GM12874 (cell line): ENCODE measurements at regions not wholly inside any gene's neighbourhood (a gene's known extent, or its start where the extent isn't known, plus 50 kb on each side); places are given as distances from the start of the nearest gene placed in this dataset.

Experiments used
- TF ChIP-seq, protein P1 (sequence below): IDR thresholded peaks from 2 replicates; pipeline ENCODE4 v1.5.1; 2011; ENCODE audit warnings: low read depth, mild to moderate bottlenecking, control low read depth, low read length, moderate library complexity; ENCODE audit not compliant: insufficient read depth

GRCh38 chr10:109633846-109634245 is 289.5 kb downstream of the XPNPEP1 start:
- TF ChIP-seq, protein P1, sequence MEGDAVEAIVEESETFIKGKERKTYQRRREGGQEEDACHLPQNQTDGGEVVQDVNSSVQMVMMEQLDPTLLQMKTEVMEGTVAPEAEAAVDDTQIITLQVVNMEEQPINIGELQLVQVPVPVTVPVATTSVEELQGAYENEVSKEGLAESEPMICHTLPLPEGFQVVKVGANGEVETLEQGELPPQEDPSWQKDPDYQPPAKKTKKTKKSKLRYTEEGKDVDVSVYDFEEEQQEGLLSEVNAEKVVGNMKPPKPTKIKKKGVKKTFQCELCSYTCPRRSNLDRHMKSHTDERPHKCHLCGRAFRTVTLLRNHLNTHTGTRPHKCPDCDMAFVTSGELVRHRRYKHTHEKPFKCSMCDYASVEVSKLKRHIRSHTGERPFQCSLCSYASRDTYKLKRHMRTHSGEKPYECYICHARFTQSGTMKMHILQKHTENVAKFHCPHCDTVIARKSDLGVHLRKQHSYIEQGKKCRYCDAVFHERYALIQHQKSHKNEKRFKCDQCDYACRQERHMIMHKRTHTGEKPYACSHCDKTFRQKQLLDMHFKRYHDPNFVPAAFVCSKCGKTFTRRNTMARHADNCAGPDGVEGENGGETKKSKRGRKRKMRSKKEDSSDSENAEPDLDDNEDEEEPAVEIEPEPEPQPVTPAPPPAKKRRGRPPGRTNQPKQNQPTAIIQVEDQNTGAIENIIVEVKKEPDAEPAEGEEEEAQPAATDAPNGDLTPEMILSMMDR: no peak

DNA sequence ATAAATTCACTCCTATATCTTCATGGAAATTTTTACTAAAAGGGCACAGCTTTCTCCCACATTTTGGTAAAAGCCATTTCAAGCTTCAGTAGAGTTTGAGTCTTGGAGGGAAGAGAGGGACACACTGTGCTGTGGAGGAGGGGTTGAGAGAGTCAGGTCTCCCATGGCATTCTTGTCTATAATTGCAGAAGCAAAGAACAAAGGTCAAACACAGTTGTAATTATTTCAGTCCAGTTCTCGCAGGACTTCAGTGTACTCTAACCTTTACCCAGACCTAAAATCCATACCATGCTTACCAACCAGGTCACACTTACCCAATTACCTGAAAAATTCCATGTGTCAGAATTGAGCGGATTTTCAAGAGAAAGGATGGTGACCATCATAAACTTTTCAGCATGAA is 298.4 kb downstream of the XPNPEP1 start:
- TF ChIP-seq, protein P1: no peak

DNA sequence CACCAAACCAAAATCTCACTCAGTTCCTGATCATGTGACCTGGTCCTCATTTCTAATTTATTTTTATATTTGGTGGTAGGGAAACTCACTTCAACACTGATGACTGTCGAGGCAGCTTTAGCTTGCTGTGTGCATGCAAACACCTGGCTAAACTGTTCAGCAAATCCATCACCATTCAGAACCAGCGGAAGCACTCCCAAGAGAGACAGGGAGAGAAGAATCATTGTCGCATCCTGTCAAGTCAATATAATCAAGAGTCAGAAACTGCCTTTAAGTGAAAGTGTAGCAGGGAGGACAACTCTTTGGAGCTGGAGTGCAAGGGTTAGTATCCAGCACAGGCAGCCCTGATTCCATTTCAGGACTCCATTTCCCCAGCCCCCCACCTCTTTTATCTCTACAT is 300.7 kb downstream of the XPNPEP1 start:
- TF ChIP-seq, protein P1: no peak

GRCh38 chr10:109620396-109620795 is 302.9 kb downstream of the XPNPEP1 start:
- TF ChIP-seq, protein P1: no peak

GRCh38 chr10:109619914-109620313 is 303.4 kb downstream of the XPNPEP1 start:
- TF ChIP-seq, protein P1: no peak

DNA sequence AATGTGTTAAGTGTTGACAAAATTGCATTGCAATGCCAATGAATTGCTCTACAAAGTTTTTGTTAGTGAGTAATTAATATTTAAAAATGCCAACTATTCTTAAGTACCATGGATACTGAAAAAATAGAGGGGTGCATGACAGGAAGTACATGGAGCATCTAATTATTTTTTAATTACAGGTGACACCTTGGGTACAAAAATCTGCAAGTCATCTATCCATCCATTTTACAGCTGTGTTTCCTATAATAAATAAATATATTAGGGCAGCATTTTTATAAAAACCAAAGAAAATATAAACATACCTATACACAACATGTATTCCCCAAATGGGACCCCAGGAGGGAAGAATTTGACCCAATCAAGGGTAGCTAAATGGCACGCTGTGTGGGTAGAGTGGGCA is 304.6 kb downstream of the XPNPEP1 start:
- TF ChIP-seq, protein P1: no peak

GRCh38 chr10:109618301-109618700 is 305.0 kb downstream of the XPNPEP1 start:
- TF ChIP-seq, protein P1: no peak
